ENCODE measurements at regions not wholly inside any gene's neighbourhood (a gene's known extent, or its start where the extent isn't known, plus 50 kb on each side); places are given as distances from the start of the nearest gene placed in this dataset.

GRCh38 chr4:30641345-30641744, 78.8 kb upstream of the PCDH7 start:
- H2AFZ ChIP-seq (ENCODE audit: low read length) = no peak overlapping the region
- no peaks in the 10 kb centered on the region for H3K9me2 ChIP-seq (ENCODE audit: insufficient read depth, low read length)
- intact Hi-C loops (cut with micrococcal nuclease; ENCODE audit: unreplicated experiment) = no loop called here
- no peak overlapping the region for H3K4me3 ChIP-seq (ENCODE audit: low read depth, low read length, poor library complexity, severe bottlenecking)
- TF ChIP-seq CTCF (conservative IDR thresholded peaks at IDR 0.05; ENCODE audit: low read length) (no peak), EZH2phosphoT487 (IDR thresholded peaks at IDR 0.05; ENCODE audit: borderline replicate concordance, low read depth, low read length) (no peak)
- DNase-seq (ENCODE audit: low spot score) = no peak
- no TSS peak for BruUV-seq (replicated peaks)
- no peaks in the 10 kb centered on the region for H3K36me3 ChIP-seq (ENCODE audit: insufficient read depth, low read length)
- POLR2A ChIA-PET = no interaction called here
- no peak overlapping the region for H3K27ac ChIP-seq (ENCODE audit: low read depth, low read length, poor library complexity, severe bottlenecking)
- no peak overlapping the region for H3K4me2 ChIP-seq (ENCODE audit: low read length)
- no peaks in the 10 kb centered on the region for H4K20me1 ChIP-seq (ENCODE audit: insufficient read depth, low read length)
- no peaks in the 10 kb centered on the region for H3K79me2 ChIP-seq (ENCODE audit: insufficient read depth, low read depth, low read length)
- H3K9me3 ChIP-seq (ENCODE audit: low read length) = no peaks in the 10 kb centered on the region
- no peaks in the 10 kb centered on the region for H3K4me1 ChIP-seq (ENCODE audit: insufficient read depth, low read length, poor library complexity, severe bottlenecking)
- CTCF ChIA-PET (ENCODE audit: unreplicated experiment) = no interaction called here

GRCh38 chr4:30642567-30642966, 77.6 kb upstream of the PCDH7 start:
- intact Hi-C loops (cut with micrococcal nuclease; ENCODE audit: unreplicated experiment) = no loop called here
- DNase-seq (ENCODE audit: low spot score) = no peak
- Histone ChIP-seq H4K20me1 (ENCODE audit: insufficient read depth, low read length) (no peaks in the 10 kb centered on the region), H3K4me3 (ENCODE audit: low read depth, low read length, poor library complexity, severe bottlenecking) (no peak overlapping the region), H3K9me3 (ENCODE audit: low read length) (no peaks in the 10 kb centered on the region), H2AFZ (ENCODE audit: low read length) (no peak overlapping the region), H3K9me2 (ENCODE audit: insufficient read depth, low read length) (no peaks in the 10 kb centered on the region), H3K4me1 (ENCODE audit: insufficient read depth, low read length, poor library complexity, severe bottlenecking) (no peaks in the 10 kb centered on the region), H3K36me3 (ENCODE audit: insufficient read depth, low read length) (no peaks in the 10 kb centered on the region), H3K4me2 (ENCODE audit: low read length) (no peak overlapping the region), H3K79me2 (ENCODE audit: insufficient read depth, low read depth, low read length) (no peaks in the 10 kb centered on the region), H3K27ac (ENCODE audit: low read depth, low read length, poor library complexity, severe bottlenecking) (no peak overlapping the region)
- ChIA-PET POLR2A (interaction anchor here (0.5 kb wide), 1 partner anchor 11 kb away, joined by 3 read pairs; no protein-coding TSS in a partner anchor), CTCF (ENCODE audit: unreplicated experiment) (no interaction called here)
- no TSS peak for BruUV-seq (replicated peaks)
- TF ChIP-seq EZH2phosphoT487 (IDR thresholded peaks at IDR 0.05; ENCODE audit: borderline replicate concordance, low read depth, low read length) (no peak), CTCF (conservative IDR thresholded peaks at IDR 0.05; ENCODE audit: low read length) (no peak)

GRCh38 chr4:30653291-30653690, 66.9 kb upstream of the PCDH7 start:
- no peak for TF ChIP-seq CTCF (conservative IDR thresholded peaks at IDR 0.05; ENCODE audit: low read length)
- no peak for TF ChIP-seq EZH2phosphoT487 (IDR thresholded peaks at IDR 0.05; ENCODE audit: borderline replicate concordance, low read depth, low read length)

More at GRCh38 chr4:30653291-30653690, 66.9 kb upstream of the PCDH7 start:
- Histone ChIP-seq H3K27ac (ENCODE audit: low read depth, low read length, poor library complexity, severe bottlenecking) (no peak overlapping the region), H3K4me3 (ENCODE audit: low read depth, low read length, poor library complexity, severe bottlenecking) (no peak overlapping the region), H3K4me2 (ENCODE audit: low read length) (no peak overlapping the region), H3K79me2 (ENCODE audit: insufficient read depth, low read depth, low read length) (no peaks in the 10 kb centered on the region), H3K9me2 (ENCODE audit: insufficient read depth, low read length) (no peaks in the 10 kb centered on the region), H2AFZ (ENCODE audit: low read length) (no peak overlapping the region), H3K36me3 (ENCODE audit: insufficient read depth, low read length) (no peaks in the 10 kb centered on the region), H3K9me3 (ENCODE audit: low read length) (no peaks in the 10 kb centered on the region), H3K4me1 (ENCODE audit: insufficient read depth, low read length, poor library complexity, severe bottlenecking) (no peaks in the 10 kb centered on the region), H4K20me1 (ENCODE audit: insufficient read depth, low read length) (no peaks in the 10 kb centered on the region)
- no peak for DNase-seq (ENCODE audit: low spot score)
- ChIA-PET POLR2A (interaction anchor here (0.7 to 0.8 kb wide), 2 partner anchors 10 to 13 kb away, joined by 3 to 5 read pairs; no protein-coding TSS in a partner anchor), CTCF (ENCODE audit: unreplicated experiment) (no interaction called here)
- intact Hi-C loops (cut with micrococcal nuclease; ENCODE audit: unreplicated experiment) = no loop called here
- BruUV-seq (replicated peaks) = no TSS peak
